CD4-positive, CD25-positive, alpha-beta regulatory T cell (primary cell): ENCODE measurements at regions not wholly inside any gene's neighbourhood (a gene's known extent, or its start where the extent isn't known, plus 50 kb on each side); places are given as distances from the start of the nearest gene placed in this dataset.

Experiments used
- ATAC-seq, 2 donors: fragments of 150-1000 bp; cut with Tn5 transposase; one replicate each; pipeline ENCODE4 v1.10.0; 2021; ENCODE audit warnings: low read depth in 2 of 2, moderate number of reproducible peaks in 2 of 2, moderate library complexity in 1 of 2
- DNase-seq, 3 donors: peaks; one replicate each; pipeline versions ENCODE4 v3.0.0 to v3.0.0-alpha.2; 2012 to 2022; ENCODE audit warnings: mixed read lengths in 1 of 3
- H3K27ac ChIP-seq: one replicate; pipeline ENCODE4 v1.7.0; 2013; ENCODE audit warnings: mild to moderate bottlenecking, low read length; ENCODE audit not compliant: insufficient read depth, poor library complexity, severe bottlenecking
- H3K27me3 ChIP-seq: one replicate; pipeline ENCODE4 v1.7.0; 2013; ENCODE audit warnings: low read length; ENCODE audit not compliant: control insufficient read depth, insufficient read depth
- H3K36me3 ChIP-seq: one replicate; pipeline ENCODE4 v1.7.0; 2013; ENCODE audit warnings: mild to moderate bottlenecking, low read length, moderate library complexity; ENCODE audit not compliant: control insufficient read depth, insufficient read depth
- H3K4me1 ChIP-seq: 2 replicates; pipeline ENCODE4 v1.7.0; 2013; ENCODE audit warnings: mild to moderate bottlenecking, low read length; ENCODE audit not compliant: insufficient read depth, control insufficient read depth, poor library complexity, severe bottlenecking
- H3K4me3 ChIP-seq: one replicate; pipeline ENCODE4 v1.7.0; 2013; ENCODE audit warnings: low read depth, mild to moderate bottlenecking, low read length, moderate library complexity
- H3K9me3 ChIP-seq, 2 experiments: 1 replicate in 1 of 2; 2 replicates in 1 of 2; pipeline ENCODE4 v1.7.0; 2013; ENCODE audit warnings: low read length in 2 of 2, mild to moderate bottlenecking in 1 of 2, moderate library complexity in 1 of 2; ENCODE audit not compliant: control insufficient read depth in 2 of 2
- H3K27ac Mint-ChIP-seq, 3 donors: one replicate each; pipeline ENCODE4 v1.8.0; 2020 to 2022; ENCODE audit warnings: mild to moderate bottlenecking in 3 of 3, mixed read lengths in 3 of 3, moderate library complexity in 2 of 3
- H3K27me3 Mint-ChIP-seq: one replicate; pipeline ENCODE4 v1.8.0; 2022; ENCODE audit warnings: mild to moderate bottlenecking, mixed read lengths
- H3K36me3 Mint-ChIP-seq: one replicate; pipeline ENCODE4 v1.8.0; 2020; ENCODE audit warnings: mixed read lengths
- H3K4me1 Mint-ChIP-seq, 4 donors: one replicate each; pipeline ENCODE4 v1.8.0; 2020 to 2022; ENCODE audit warnings: mixed read lengths in 4 of 4, mild to moderate bottlenecking in 1 of 4
- H3K4me3 Mint-ChIP-seq, 4 donors: one replicate each; pipeline ENCODE4 v1.8.0; 2020 to 2022; ENCODE audit warnings: mild to moderate bottlenecking in 4 of 4, mixed read lengths in 4 of 4, moderate library complexity in 3 of 4
- H3K9me3 Mint-ChIP-seq, 7 donors: one replicate each; pipeline ENCODE4 v1.8.0; 2020 to 2022; ENCODE audit warnings: mixed read lengths in 7 of 7, mild to moderate bottlenecking in 3 of 7, moderate library complexity in 2 of 7

- H3K27me3 Mint-ChIP-seq = peaks cover 39% of the 10 kb centered on the region
- H3K4me1 Mint-ChIP-seq = peaks cover 0 to 1% (median 0%) of the 10 kb centered on the region in 4 donors
- DNase-seq (no peak), ATAC-seq (no peak)
- Histone ChIP-seq H3K4me3 (no peak overlapping the region), H3K36me3 (no peaks in the 10 kb centered on the region), H3K9me3 (peaks cover 0 to 3% of the 10 kb centered on the region in 2 experiments), H3K27ac (no peak overlapping the region), H3K4me1 (no peaks in the 10 kb centered on the region), H3K27me3 (peaks cover 12% of the 10 kb centered on the region)
- H3K27ac Mint-ChIP-seq = no peak overlapping the region
- no peak overlapping the region for H3K4me3 Mint-ChIP-seq
- peaks cover 0 to 11% (median 3%) of the 10 kb centered on the region in 7 donors for H3K9me3 Mint-ChIP-seq
- no peaks in the 10 kb centered on the region for H3K36me3 Mint-ChIP-seq
These were observed 191.3 kb upstream of the PRKCQ start for GRCh38 chr10:6771331-6771730.

- Mint-ChIP-seq H3K36me3 (no peaks in the 10 kb centered on the region), H3K9me3 (peaks cover 0 to 11% (median 3%) of the 10 kb centered on the region in 7 donors), H3K27me3 (peaks cover 35% of the 10 kb centered on the region), H3K27ac (no peak overlapping the region), H3K4me3 (no peak overlapping the region), H3K4me1 (peaks cover 0 to 1% (median 0%) of the 10 kb centered on the region in 4 donors)
- peaks cover 9% of the 10 kb centered on the region for H3K27me3 ChIP-seq
- H3K27ac ChIP-seq = no peak overlapping the region
- H3K36me3 ChIP-seq = no peaks in the 10 kb centered on the region
- H3K4me3 ChIP-seq = no peak overlapping the region
- H3K4me1 ChIP-seq = no peaks in the 10 kb centered on the region
- ATAC-seq = no peak
- H3K9me3 ChIP-seq = peaks cover 0 to 3% of the 10 kb centered on the region in 2 experiments
- DNase-seq = no peak
These were observed 190.8 kb upstream of the PRKCQ start for GRCh38 chr10:6770846-6771245.

GRCh38 chr10:6769704-6770417 is 189.8 kb upstream of the PRKCQ start:
- H3K4me1 ChIP-seq = no peaks in the 10 kb centered on the region
- Mint-ChIP-seq H3K36me3 (no peaks in the 10 kb centered on the region), H3K27me3 (peaks cover 27% of the 10 kb centered on the region), H3K4me3 (no peak overlapping the region), H3K9me3 (peaks cover 0 to 11% (median 3%) of the 10 kb centered on the region in 7 donors), H3K4me1 (peaks cover 0 to 1% (median 0%) of the 10 kb centered on the region in 4 donors), H3K27ac (no peak overlapping the region)
- H3K9me3 ChIP-seq = peaks cover 0 to 3% of the 10 kb centered on the region in 2 experiments
- no peak for DNase-seq
- H3K27me3 ChIP-seq = peaks cover 5% of the 10 kb centered on the region
- H3K36me3 ChIP-seq = no peaks in the 10 kb centered on the region
- H3K4me3 ChIP-seq = no peak overlapping the region
- no peak overlapping the region for H3K27ac ChIP-seq
- ATAC-seq = no peak

- Histone ChIP-seq H3K36me3 (no peaks in the 10 kb centered on the region), H3K4me1 (no peaks in the 10 kb centered on the region), H3K27ac (no peak overlapping the region), H3K4me3 (no peak overlapping the region), H3K9me3 (peaks cover 0 to 3% of the 10 kb centered on the region in 2 experiments), H3K27me3 (peaks cover 13% of the 10 kb centered on the region)
- Mint-ChIP-seq H3K27me3 (peaks cover 27% of the 10 kb centered on the region), H3K27ac (no peak overlapping the region), H3K4me3 (no peak overlapping the region), H3K9me3 (peaks cover 0 to 8% (median 4%) of the 10 kb centered on the region in 7 donors), H3K36me3 (no peaks in the 10 kb centered on the region), H3K4me1 (peaks cover 0 to 1% (median 0%) of the 10 kb centered on the region in 4 donors)
- DNase-seq (no peak), ATAC-seq (no peak)
These were observed 186.2 kb upstream of the PRKCQ start for GRCh38 chr10:6766131-6766801.

- H3K4me3 Mint-ChIP-seq = no peak overlapping the region
- ATAC-seq (no peak), DNase-seq (no peak)
- H3K4me1 Mint-ChIP-seq = no peaks in the 10 kb centered on the region
- no peak overlapping the region for H3K4me3 ChIP-seq
- H3K27ac ChIP-seq = no peak overlapping the region
- no peaks in the 10 kb centered on the region for H3K36me3 Mint-ChIP-seq
- peaks cover 36% of the 10 kb centered on the region for H3K27me3 Mint-ChIP-seq
- no peaks in the 10 kb centered on the region for H3K4me1 ChIP-seq
- H3K36me3 ChIP-seq = no peaks in the 10 kb centered on the region
- no peaks in the 10 kb centered on the region for H3K9me3 ChIP-seq
- H3K9me3 Mint-ChIP-seq = peaks cover 0 to 4% (median 0%) of the 10 kb centered on the region in 7 donors
- H3K27ac Mint-ChIP-seq = no peak overlapping the region
- peaks cover 18% of the 10 kb centered on the region for H3K27me3 ChIP-seq
These were observed 183.3 kb upstream of the PRKCQ start for GRCh38 chr10:6763423-6763822.

DNA sequence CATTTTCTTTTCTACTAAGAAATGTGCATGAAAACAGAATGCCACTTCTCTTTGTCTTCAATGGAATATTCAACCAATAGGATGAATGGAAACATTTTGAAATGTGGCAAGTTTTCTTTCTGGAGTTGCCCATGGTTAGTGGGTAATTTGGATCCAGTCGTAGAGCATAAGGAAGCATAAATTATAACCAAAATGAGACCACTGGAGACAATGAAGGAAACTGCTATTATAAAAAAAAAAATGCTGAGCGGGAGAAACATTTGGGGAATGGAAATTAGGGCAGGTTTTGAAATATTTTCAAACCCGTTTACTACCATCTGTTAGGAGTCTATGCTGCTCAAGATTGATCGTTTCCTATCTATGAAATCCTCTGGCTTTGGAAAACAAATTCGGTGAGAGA is 182.9 kb upstream of the PRKCQ start:
- no peak overlapping the region for H3K27ac Mint-ChIP-seq
- no peak overlapping the region for H3K27ac ChIP-seq
- no peaks in the 10 kb centered on the region for H3K4me1 Mint-ChIP-seq
- peaks cover 40% of the 10 kb centered on the region for H3K27me3 Mint-ChIP-seq
- H3K36me3 ChIP-seq = no peaks in the 10 kb centered on the region
- peaks cover 18% of the 10 kb centered on the region for H3K27me3 ChIP-seq
- H3K4me1 ChIP-seq = no peaks in the 10 kb centered on the region
- peaks cover 0 to 4% (median 0%) of the 10 kb centered on the region in 7 donors for H3K9me3 Mint-ChIP-seq
- ATAC-seq (no peak), DNase-seq (no peak)
- no peaks in the 10 kb centered on the region for H3K9me3 ChIP-seq
- H3K4me3 Mint-ChIP-seq = no peak overlapping the region
- H3K36me3 Mint-ChIP-seq = no peaks in the 10 kb centered on the region
- no peak overlapping the region for H3K4me3 ChIP-seq

GRCh38 chr10:6759961-6760360 is 179.9 kb upstream of the PRKCQ start:
- Mint-ChIP-seq H3K4me3 (no peak overlapping the region), H3K36me3 (no peaks in the 10 kb centered on the region), H3K9me3 (peaks cover 0 to 4% (median 0%) of the 10 kb centered on the region in 7 donors), H3K27ac (no peak overlapping the region), H3K27me3 (peaks cover 59% of the 10 kb centered on the region), H3K4me1 (no peaks in the 10 kb centered on the region)
- Histone ChIP-seq H3K27ac (no peak overlapping the region), H3K27me3 (peaks cover 24% of the 10 kb centered on the region), H3K9me3 (no peaks in the 10 kb centered on the region), H3K4me3 (no peak overlapping the region), H3K36me3 (no peaks in the 10 kb centered on the region), H3K4me1 (no peaks in the 10 kb centered on the region)
- no peak for ATAC-seq
- DNase-seq = no peak
